ENCODE measurements at regions not wholly inside any gene's neighbourhood (a gene's known extent, or its start where the extent isn't known, plus 50 kb on each side); places are given as distances from the start of the nearest gene placed in this dataset.

- TF ChIP-seq POLR2AphosphoS5 (IDR thresholded peaks at IDR 0.05), result no peak
- no peak for TF ChIP-seq EP300 (IDR thresholded peaks at IDR 0.05)
- TF ChIP-seq CTCF (IDR thresholded peaks at IDR 0.05), result no peak
- no peak for TF ChIP-seq POLR2A (IDR thresholded peaks at IDR 0.05; ENCODE audit: low read depth)
- H3K27ac ChIP-seq (replicated peaks in 1 of 4), result no peak overlapping the region
- H3K9me3 ChIP-seq, result no peaks in the 10 kb centered on the region
- H3K27me3 ChIP-seq, result no peaks in the 10 kb centered on the region
- WGBS, result 84% methylated on average over 8 of the region's 8 CpGs
- no peaks in the 10 kb centered on the region for H3K4me1 ChIP-seq
- no peaks in the 10 kb centered on the region for H3K36me3 ChIP-seq
- DNase-seq (ENCODE audit: extremely low spot score), result no peak
- intact Hi-C loops (cut with DNase I), result no loop called here
- H3K4me3 ChIP-seq, result no peak overlapping the region
These were observed 96.8 kb downstream of the C9orf50 start for GRCh38 chr9:129523943-129524581.

GRCh38 chr9:129522351-129522750 is 98.5 kb downstream of the C9orf50 start:
- H3K27ac ChIP-seq (replicated peaks in 1 of 4), result no peak overlapping the region
- H3K36me3 ChIP-seq, result no peaks in the 10 kb centered on the region
- peaks cover 0 to 11% (median 2%) of the 10 kb centered on the region in 4 donors for H3K9me3 ChIP-seq
- H3K4me1 ChIP-seq, result no peaks in the 10 kb centered on the region
- no peaks in the 10 kb centered on the region for H3K27me3 ChIP-seq
- DNase-seq (ENCODE audit: extremely low spot score), result no peak
- WGBS, result 85% methylated on average over 7 of the region's 7 CpGs
- H3K4me3 ChIP-seq, result no peak overlapping the region
- TF ChIP-seq EP300 (IDR thresholded peaks at IDR 0.05) (no peak), POLR2AphosphoS5 (IDR thresholded peaks at IDR 0.05) (no peak), CTCF (IDR thresholded peaks at IDR 0.05) (no peak), POLR2A (IDR thresholded peaks at IDR 0.05; ENCODE audit: low read depth) (no peak)
- intact Hi-C loops (cut with DNase I), result no loop called here

GRCh38 chr9:129520082-129520481 is 100.8 kb downstream of the C9orf50 start:
- WGBS, result 89% methylated on average over 3 of the region's 3 CpGs
- no peak for DNase-seq (ENCODE audit: extremely low spot score)
- TF ChIP-seq EP300 (IDR thresholded peaks at IDR 0.05), result no peak
- no peak for TF ChIP-seq POLR2A (IDR thresholded peaks at IDR 0.05; ENCODE audit: low read depth)
- no peak for TF ChIP-seq POLR2AphosphoS5 (IDR thresholded peaks at IDR 0.05)
- no peak for TF ChIP-seq CTCF (IDR thresholded peaks at IDR 0.05)
- Histone ChIP-seq H3K4me1 (no peaks in the 10 kb centered on the region), H3K27me3 (no peaks in the 10 kb centered on the region), H3K4me3 (no peak overlapping the region), H3K27ac (replicated peaks in 1 of 4) (no peak overlapping the region), H3K36me3 (no peaks in the 10 kb centered on the region), H3K9me3 (peaks cover 0 to 11% (median 2%) of the 10 kb centered on the region in 4 donors)
- intact Hi-C loops (cut with DNase I), result no loop called here

- TF ChIP-seq EP300 (IDR thresholded peaks at IDR 0.05) (no peak), CTCF (IDR thresholded peaks at IDR 0.05) (no peak)
- H3K4me1 ChIP-seq, result no peaks in the 10 kb centered on the region
- intact Hi-C loops (cut with DNase I), result no loop called here
- H3K27ac ChIP-seq (replicated peaks in 1 of 4), result no peak overlapping the region
- H3K36me3 ChIP-seq, result no peaks in the 10 kb centered on the region
- no peak for DNase-seq (ENCODE audit: extremely low spot score)
- peaks cover 0 to 23% (median 12%) of the 10 kb centered on the region in 4 donors for H3K9me3 ChIP-seq
- no peak overlapping the region for H3K4me3 ChIP-seq
- no peaks in the 10 kb centered on the region for H3K27me3 ChIP-seq
These were observed 102.8 kb downstream of the C9orf50 start for GRCh38 chr9:129518074-129518473.

GRCh38 chr9:129517006-129517405 is 103.9 kb downstream of the C9orf50 start:
- H3K9me3 ChIP-seq, result peaks cover 0 to 25% (median 13%) of the 10 kb centered on the region in 4 donors
- 90% methylated on average over 7 of the region's 7 CpGs for WGBS
- no peaks in the 10 kb centered on the region for H3K4me1 ChIP-seq
- no peaks in the 10 kb centered on the region for H3K27me3 ChIP-seq
- H3K36me3 ChIP-seq, result no peaks in the 10 kb centered on the region
- no peak for DNase-seq (ENCODE audit: extremely low spot score)
- TF ChIP-seq CTCF (IDR thresholded peaks at IDR 0.05) (no peak), EP300 (IDR thresholded peaks at IDR 0.05) (no peak), POLR2A (IDR thresholded peaks at IDR 0.05; ENCODE audit: low read depth) (no peak), POLR2AphosphoS5 (IDR thresholded peaks at IDR 0.05) (no peak)
- H3K27ac ChIP-seq (replicated peaks in 1 of 4), result no peak overlapping the region
- intact Hi-C loops (cut with DNase I), result no loop called here
- H3K4me3 ChIP-seq, result no peak overlapping the region

All from esophagus muscularis mucosa (tissue), 4 donors.